Activated CD4-positive, alpha-beta T cell treated with anti-CD3 and anti-CD28 coated beads for 1 hour (primary cell): ENCODE measurements at regions not wholly inside any gene's neighbourhood (a gene's known extent, or its start where the extent isn't known, plus 50 kb on each side); places are given as distances from the start of the nearest gene placed in this dataset.

Source experiments
- DNase-seq: peaks from one replicate; pipeline ENCODE4 v3.0.0-alpha.2; 2020

- DNase-seq = no peak
Observed at GRCh38 chr12:127649961-127650360, 617.0 kb upstream of the TMEM132C start.

- no peak for DNase-seq
Observed at GRCh38 chr12:127650626-127651025, 616.3 kb upstream of the TMEM132C start.

GRCh38 chr12:127652281-127652680 is 614.7 kb upstream of the TMEM132C start:
- DNase-seq = no peak

- no peak for DNase-seq
Observed at GRCh38 chr12:127654383-127654985, 612.5 kb upstream of the TMEM132C start.

GRCh38 chr12:127655691-127656090 is 611.3 kb upstream of the TMEM132C start:
- no peak for DNase-seq

- no peak for DNase-seq
Observed at GRCh38 chr12:127656266-127656665, 610.7 kb upstream of the TMEM132C start.

GRCh38 chr12:127657036-127657435 is 609.9 kb upstream of the TMEM132C start:
- no peak for DNase-seq

GRCh38 chr12:127660961-127661360 is 606.0 kb upstream of the TMEM132C start:
- DNase-seq = no peak

- no peak for DNase-seq
Observed at GRCh38 chr12:127663716-127664115, 603.3 kb upstream of the TMEM132C start.

GRCh38 chr12:127664901-127665300 is 602.1 kb upstream of the TMEM132C start:
- no peak for DNase-seq

- no peak for DNase-seq
Observed at GRCh38 chr12:127667131-127667685, 599.8 kb upstream of the TMEM132C start.

- no peak for DNase-seq
Observed at GRCh38 chr12:127670294-127670693, 596.7 kb upstream of the TMEM132C start.

GRCh38 chr12:127670796-127671195 is 596.2 kb upstream of the TMEM132C start:
- no peak for DNase-seq

GRCh38 chr12:127675936-127676335 is 591.0 kb upstream of the TMEM132C start:
- DNase-seq = no peak

- no peak for DNase-seq
Observed at GRCh38 chr12:127677537-127678131, 589.3 kb upstream of the TMEM132C start.

GRCh38 chr12:127678945-127679344 is 588.0 kb upstream of the TMEM132C start:
- no peak for DNase-seq

- DNase-seq = no peak
Observed at GRCh38 chr12:127680516-127680915, 586.5 kb upstream of the TMEM132C start.

GRCh38 chr12:127681151-127681754 is 585.7 kb upstream of the TMEM132C start:
- no peak for DNase-seq

GRCh38 chr12:127685491-127685890 is 581.5 kb upstream of the TMEM132C start:
- DNase-seq = no peak

GRCh38 chr12:127685931-127686330 is 581.0 kb upstream of the TMEM132C start:
- DNase-seq = no peak

GRCh38 chr12:127687181-127687580 is 579.8 kb upstream of the TMEM132C start:
- no peak for DNase-seq

- no peak for DNase-seq
Observed at GRCh38 chr12:127688906-127689428, 578.0 kb upstream of the TMEM132C start.

- no peak for DNase-seq
Observed at GRCh38 chr12:127690161-127690560, 576.8 kb upstream of the TMEM132C start.

- DNase-seq = no peak
Observed at GRCh38 chr12:127696963-127697362, 570.0 kb upstream of the TMEM132C start.
